ENCODE measurements at regions not wholly inside any gene's neighbourhood (a gene's known extent, or its start where the extent isn't known, plus 50 kb on each side); places are given as distances from the start of the nearest gene placed in this dataset.

DNA sequence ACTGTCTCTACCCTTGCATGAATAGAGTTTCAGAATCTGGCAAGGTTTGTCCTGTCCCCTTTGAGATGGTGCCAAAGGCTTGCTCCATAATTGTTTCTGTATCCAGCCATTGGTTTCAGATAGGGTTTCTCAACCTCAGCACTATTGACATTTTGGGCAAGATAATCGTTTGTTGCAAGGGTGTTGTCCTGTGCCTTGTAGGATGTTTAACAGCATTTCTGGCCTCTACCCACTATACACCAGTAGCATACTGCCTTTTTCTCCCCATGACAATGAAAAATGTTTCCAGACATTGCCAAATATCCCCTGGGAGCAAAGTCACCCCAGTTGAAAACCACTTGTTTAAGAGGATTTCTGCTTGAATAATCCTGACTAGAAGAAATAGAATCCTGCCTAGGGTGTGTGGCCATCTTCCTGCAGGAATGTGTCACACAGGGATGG, 126.8 kb downstream of the CDC42EP3 start:
- no peak for DNase-seq (ENCODE audit: low spot score)

DNA sequence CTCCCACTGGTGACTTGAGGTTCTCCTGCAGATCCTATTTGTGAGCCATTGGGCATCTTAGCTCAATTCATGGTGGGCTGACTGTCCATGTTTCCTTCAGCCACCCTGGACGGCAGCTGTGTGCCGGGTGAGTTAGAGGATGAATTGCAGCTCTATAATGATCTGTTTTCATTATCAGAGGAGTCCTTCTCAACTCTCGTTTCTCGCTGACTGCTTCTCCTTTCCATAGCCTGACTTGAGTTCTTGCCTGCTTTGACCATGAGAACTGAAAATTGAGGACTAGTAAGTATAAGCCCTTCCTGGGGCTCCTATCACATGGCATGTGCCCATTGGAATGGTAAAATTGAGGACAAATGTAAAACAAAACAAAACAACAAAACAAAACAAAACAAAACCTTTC, 121.8 kb downstream of the CDC42EP3 start:
- no peak for DNase-seq (ENCODE audit: low spot score)

DNA sequence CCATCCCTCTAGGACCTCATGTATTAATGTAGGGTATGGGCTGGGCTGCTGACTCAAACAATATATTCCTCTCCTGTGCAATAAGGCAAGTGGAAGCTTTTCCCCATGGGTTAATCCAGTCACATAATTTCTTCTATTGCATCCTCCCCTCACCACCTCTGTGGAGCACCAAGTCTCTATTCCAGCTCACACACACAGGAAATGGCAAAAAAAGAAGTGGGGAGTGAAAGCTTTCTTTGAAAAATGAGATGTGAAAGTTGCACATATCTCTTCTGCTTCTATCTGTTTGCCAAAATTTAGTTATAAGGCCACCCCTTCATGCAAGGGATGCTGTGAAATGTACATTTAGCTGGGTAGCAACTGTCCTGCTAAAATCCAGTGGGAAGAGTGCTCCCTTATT, 121.3 kb downstream of the CDC42EP3 start:
- DNase-seq (ENCODE audit: low spot score), result no peak

DNA sequence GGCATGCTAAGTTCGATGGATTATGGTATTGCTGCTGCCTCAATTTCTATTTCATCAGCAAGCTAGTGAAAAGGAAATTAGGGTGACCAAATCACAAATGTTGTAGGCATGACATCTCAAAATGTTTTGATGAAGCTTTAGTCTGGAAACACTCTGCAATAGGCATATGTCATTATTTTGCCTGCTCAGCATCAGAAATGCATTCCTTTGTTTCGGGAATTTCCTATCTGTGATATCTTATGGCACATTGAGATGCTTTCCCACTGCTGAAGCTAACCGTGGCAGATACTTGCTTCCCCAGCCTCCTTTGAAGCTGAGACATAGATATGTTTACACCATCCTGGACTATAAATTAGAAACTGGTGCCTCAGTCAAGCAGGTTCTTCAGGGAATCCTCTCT, 119.7 kb downstream of the CDC42EP3 start:
- no peak for DNase-seq (ENCODE audit: low spot score)

DNA sequence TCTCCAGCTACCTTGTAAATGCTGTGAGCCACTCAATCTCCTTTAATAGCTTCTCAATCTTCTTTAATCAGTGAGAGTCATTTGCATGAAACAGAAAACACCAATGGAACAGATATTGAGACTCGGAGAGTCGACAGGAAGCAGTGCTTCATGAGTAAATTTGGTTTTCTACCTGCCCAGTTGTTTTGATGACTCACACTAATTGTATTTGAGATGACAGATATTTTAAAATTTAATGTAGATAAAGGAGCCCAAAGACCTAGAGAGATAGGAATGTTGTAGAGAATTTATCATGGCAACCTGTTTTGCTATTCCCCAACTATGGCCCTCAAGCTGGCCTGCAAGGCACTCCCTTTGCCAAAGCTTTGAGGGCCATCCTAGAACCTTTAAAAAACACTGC, 119.1 kb downstream of the CDC42EP3 start:
- no peak for DNase-seq (ENCODE audit: low spot score)

DNA sequence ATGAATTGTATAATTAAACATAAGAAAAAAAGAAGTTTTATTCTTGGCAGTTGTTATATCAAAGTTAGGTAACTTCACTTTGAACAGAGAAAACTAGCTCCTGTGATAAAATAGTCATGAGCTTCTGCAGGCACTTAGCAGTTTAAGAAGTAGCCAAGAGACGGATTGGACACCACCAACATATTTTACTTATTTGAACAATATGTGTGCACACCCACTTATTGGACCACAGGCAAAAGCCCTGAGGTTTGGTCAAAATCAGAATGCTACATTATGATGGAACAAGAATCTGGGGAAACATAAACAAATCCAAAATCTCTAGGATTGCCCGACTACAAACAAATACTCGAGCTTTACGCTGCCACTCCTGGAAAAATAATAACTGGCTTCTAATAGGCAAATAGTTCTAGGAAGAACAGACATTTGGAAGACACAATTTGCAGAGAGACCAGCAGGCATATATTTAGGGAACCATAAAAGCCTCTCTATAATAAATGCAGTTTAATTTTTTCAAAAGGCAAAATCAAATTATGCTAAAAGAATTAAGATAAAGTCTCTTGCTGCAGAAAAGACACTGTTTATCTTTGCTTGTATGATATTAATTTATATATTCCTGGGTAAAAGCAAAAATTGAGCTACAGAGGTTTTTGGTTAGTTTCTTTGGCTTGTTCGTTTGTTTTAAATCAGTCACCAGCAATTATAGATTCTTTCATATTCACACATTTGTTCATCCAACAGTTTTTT, 117.9 kb downstream of the CDC42EP3 start:
- no peak for DNase-seq (ENCODE audit: low spot score)

DNA sequence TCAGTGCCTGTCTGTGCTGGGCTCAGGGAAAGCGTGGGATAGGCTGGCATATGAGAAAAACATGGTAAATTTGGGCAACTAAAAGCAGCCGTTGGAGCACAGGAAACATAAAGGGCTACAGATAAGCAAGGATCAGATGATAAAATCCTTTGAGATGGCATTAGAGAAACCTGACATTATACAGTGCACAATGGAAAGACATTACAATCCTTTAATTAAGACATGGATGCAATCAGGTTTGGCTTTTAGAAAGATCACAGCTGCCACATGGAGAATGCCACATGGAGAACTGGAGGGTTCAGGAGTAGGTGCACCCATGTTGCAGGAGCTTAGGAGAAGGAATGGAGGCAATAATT, 117.3 kb downstream of the CDC42EP3 start:
- no peak for DNase-seq (ENCODE audit: low spot score)

DNA sequence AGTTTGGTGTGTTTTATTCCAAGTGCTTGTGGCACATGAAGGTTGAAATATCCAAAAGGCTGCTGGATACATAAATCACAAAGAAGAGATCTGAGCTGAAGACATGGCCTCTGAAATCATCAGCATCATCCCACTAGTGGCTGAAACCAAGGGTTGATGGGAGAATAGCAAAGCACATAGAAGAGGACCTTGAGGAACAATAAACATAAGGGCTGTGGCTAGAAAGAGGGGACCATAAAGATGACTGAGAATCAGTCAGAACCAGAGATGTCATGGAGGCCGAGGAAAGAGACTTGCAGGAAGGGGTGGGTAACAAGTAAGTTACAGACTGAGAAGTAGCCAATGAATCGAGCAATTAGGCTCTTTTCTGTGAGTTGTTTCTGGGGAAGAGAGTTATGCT, 116.8 kb downstream of the CDC42EP3 start:
- no peak for DNase-seq (ENCODE audit: low spot score)

DNA sequence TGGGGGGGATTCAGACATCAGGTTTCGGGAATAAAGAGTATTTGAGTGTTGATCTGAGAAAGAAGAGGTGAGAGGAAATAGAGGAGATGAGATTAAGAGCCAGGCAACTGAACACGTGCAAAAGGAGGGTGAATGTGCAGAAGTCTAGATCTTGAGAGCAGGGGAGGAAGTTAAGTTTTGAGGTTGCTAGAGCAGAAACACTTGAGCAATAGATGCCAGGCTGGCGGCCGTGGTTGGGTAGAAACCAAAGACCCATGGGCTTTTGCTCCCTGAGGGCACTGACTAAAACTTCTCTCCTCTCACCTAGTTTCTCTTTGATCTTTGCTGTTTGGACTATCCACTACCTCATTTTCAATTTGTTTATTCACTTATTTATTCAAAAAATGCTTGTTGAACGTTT, 116.0 kb downstream of the CDC42EP3 start:
- no peak for DNase-seq (ENCODE audit: low spot score)

DNA sequence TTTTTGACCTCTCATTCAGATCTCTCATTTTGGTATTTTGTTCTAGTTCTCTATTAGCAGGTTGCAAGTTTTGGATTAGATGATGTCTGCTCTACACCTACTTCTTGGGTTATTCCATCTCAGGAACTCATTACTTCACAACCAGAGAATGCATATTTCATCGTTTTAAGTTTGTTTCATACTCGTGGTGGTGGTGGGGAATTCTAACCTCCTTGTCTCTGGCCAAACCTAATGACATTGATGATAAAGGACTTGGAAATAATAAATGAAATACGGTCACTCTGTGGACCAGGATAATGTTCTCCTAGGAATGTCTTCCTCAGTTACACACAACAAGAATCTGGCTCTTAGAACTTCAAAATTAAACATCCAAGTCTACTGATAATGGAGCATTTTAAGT, 115.2 kb downstream of the CDC42EP3 start:
- no peak for DNase-seq (ENCODE audit: low spot score)

DNA sequence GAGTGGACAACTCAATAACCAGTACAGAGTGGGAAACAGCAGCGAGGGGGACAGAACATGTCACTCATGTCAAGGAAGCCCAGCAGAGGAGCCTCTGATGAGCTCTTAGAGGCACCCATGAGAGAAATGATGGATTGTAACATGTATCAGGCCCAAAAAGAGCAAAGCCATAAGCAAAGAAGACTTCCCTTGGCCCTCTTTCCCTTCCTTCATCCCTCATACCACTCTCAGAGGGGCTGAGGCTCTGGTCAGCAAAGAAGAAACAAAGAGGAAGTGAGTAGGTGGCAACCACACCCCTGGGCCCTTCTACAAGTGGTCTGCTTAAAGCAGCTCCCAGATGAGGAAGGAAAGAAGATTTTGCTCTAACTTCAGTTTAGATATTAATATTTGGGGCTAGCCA, 112.8 kb downstream of the CDC42EP3 start:
- DNase-seq (ENCODE audit: low spot score), result no peak

DNA sequence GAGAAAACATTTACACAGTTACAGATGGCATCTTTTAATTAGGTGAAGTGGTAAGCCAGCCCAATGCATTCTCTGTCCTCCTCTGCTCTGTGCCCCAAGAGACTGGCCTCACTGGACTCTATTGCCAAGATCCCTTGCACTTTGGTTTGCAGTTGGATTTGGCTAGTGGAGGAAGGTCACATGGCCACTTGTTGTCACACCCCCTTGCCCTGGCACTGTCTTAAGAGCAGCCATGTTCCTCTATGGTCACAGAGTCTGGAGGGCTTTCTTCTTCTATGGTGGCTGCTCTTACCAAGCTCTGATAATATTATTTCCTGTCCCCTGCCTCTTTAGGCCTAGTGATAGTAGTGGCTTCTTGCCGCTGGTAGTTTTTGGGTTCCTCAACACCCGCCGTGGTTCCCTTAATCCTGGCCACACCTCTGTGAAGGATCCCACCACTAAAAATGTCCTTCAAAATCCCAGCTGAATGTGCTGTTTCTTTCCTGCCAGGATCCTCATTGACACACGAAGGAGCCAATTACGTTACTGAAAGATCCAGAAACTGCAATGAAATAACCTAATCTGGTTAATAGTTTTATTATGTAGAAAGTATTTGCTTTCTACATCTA, 111.1 kb downstream of the CDC42EP3 start:
- DNase-seq (ENCODE audit: low spot score), result no peak

DNA sequence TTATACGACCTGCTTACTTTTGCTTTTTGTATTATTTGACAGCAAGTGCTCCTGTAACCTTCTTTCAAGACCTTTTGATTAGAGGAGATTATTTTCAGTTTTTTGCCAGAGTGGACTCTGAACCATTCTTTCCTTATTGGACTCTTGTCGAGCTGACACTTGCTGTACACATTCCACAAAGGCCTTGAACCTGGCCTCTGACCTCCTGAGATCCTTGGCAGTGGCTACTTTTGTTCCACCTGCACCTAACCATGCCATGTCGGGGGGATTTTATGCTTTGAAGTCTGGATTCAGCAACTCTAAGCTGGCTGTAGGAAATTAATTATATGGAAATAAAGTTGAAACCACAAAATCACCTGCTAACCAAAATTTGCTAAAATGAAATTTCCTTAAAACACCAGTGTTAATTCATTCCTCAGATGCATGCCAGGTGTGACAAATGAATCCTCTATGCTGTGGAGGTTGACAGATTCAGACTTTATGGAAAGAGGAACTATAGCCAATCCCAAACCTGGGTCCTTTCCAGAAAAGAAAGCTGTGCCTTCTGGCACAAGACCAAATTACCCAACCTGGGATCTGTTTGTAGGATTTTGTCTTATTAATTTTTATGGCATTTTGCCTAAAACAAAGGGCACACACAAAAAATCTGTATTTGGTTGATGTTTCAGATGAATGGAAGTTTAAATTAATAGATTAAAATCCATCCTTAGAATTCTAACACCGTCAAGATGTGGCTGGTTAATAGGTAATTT, 110.4 kb downstream of the CDC42EP3 start:
- DNase-seq (ENCODE audit: low spot score), result no peak

DNA sequence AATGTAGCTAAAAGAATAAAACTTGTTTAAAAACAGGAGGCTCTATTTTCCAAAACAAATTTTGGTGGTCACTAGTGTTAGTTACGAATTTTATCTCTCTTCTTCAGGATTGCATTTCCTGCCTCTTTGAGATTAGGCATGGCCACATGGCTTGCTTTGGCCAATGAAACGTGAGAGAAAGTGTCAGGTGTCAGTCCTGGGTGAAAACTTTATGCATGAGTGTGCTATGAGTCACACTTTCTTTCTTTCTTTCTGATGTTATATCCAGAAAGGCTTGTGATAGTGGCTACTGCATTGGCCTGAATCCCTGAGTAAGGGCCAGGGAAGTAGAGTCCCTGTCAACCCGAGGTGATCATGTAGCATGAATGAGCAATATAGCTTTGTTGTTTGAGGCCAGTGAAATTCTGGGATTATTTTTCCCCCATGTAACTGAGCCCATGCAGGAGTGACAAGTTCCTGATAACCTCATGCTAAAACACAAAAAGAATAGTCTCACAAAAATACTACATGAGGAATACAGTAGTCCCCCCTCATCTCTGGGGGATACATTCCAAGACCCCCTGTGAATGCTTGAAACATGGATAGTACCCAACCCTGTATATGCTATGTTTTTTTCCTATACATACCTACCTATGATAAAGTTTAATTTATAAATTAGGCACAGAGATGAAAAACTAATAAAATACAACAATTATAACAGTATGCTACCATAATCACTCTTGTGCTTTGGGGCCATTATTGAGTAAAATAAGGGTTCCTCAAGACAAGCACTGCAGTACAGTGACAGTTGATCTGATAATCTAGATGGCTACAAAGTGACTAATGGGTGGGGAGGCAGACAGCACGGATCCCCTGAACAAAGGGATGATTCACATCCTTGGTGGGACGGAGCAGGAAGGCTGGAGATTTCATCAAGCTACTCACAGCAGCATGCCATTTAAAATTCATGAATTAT, 109.5 kb downstream of the CDC42EP3 start:
- DNase-seq (ENCODE audit: low spot score), result no peak

DNA sequence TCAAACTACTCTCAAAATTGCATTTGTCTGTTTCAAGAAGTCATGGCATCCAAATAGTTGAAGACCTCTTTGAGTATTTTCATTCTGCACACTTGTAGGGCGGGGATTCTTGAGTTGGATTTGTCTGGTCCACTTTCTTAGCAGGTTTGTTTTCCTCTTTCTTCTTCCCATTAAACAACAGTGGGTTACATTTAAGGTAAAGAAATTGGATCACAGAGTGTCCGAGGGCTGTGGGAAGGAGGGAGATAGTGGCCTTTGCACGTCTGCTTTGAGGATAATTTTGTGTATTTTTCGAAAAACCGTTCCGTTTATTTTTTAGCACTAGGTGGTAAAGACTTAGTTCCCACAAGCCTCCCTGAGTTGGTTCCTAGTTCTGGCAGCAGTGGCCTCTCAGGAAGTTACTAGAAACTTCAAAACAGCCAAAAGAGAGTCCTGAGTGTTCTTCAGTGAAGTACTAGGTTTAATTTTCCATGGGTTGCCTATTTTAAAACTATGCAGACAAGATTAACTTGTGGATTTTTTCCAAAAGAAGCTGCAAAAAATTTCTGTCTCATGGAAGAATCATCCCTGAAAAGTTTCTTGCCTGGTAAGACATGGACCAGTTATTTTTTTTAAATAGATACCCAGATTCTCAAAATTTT, 107.9 kb downstream of the CDC42EP3 start:
- no peak for DNase-seq (ENCODE audit: low spot score)

DNA sequence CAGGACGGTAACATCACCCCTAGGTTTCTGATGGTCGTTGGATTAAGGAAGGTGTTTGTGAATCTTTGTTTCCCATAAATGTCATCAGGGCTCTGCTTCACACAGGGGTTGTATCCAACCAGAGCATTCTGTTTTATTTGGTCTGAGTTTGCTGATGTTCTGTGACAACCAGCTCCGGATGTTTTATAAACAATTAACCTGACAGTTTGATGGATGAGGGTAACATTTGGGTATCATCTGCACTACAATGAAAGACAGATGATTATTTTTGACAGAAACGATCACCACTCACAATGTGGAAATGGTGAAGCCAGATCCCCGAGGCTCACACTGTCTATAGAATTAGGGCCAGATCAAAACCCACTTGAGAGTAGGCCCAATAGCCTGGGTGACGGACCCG, 107.1 kb downstream of the CDC42EP3 start:
- no peak for DNase-seq (ENCODE audit: low spot score)

DNA sequence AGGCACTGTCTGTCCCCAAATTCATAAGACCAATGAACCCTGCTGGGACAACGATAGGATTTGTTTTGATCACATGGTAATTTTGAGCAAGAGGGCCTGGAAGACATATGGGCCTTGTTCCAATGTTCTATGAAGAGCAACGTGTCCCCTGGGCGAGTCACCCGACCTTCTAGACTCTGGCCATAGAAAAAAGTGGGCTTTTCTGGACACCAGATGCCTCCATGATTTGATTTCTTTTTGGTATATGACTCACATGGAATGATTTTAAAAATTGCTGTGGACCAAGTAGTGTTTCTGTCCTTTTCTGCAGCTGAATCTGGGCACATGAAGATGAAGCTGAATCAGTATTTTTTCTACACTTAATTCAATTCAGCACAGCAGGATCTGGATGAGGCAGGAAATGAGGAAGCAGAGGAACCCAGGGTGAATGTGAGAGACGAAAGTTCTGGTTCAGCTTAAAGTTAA, 104.9 kb downstream of the CDC42EP3 start:
- no peak for DNase-seq (ENCODE audit: low spot score)

DNA sequence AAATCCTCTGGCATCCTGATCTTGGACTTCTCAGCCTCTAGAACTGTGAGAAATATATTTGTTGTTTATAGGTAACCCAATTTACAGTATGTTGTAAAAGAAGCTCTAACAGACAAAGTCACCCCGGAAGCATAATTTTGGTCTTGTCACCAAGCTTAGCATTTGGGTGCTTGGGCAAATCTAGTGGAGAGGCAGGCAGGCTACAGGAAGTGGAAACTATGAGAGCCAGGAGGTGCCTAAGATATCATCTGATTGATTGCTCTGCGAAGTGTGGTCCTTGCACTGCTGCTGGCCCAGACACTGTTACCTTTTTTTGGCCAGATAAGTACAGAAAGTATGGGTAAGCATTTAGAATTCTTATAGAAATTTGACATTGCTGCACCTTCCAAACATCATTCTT, 102.9 kb downstream of the CDC42EP3 start:
- DNase-seq (ENCODE audit: low spot score), result no peak

DNA sequence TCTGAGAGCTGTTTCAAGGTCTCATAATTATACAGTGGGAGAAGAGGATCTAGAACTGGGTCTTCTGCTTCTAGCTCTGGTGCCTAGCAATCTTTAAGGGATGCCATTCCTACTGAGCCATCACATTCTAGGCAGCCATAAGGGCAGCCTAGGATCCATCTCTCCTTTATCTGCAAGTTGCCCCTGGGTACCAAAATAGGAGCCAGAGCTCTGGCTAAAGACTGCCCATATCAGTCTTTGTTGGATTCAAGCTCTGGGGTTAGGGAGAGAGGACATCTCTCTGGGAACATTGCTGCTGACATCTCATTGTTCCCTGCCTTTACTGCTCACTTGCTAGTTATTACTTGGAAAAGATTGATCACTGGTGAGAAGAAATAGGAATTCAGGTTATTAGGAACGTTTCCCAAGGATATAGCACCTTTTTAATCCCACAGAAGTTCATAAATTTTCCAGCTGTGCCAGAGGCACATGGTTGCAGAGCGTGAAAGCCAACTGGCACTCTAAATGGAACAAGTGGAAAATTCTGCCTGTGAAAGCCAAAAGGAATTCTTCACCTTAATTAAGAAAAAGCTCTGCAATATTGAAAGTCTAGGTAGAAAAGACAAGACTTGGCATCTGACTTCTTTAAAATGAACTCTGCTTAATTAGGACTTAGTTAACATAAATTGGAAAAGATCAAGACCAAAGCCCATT, 102.2 kb downstream of the CDC42EP3 start:
- no peak for DNase-seq (ENCODE audit: low spot score)

DNA sequence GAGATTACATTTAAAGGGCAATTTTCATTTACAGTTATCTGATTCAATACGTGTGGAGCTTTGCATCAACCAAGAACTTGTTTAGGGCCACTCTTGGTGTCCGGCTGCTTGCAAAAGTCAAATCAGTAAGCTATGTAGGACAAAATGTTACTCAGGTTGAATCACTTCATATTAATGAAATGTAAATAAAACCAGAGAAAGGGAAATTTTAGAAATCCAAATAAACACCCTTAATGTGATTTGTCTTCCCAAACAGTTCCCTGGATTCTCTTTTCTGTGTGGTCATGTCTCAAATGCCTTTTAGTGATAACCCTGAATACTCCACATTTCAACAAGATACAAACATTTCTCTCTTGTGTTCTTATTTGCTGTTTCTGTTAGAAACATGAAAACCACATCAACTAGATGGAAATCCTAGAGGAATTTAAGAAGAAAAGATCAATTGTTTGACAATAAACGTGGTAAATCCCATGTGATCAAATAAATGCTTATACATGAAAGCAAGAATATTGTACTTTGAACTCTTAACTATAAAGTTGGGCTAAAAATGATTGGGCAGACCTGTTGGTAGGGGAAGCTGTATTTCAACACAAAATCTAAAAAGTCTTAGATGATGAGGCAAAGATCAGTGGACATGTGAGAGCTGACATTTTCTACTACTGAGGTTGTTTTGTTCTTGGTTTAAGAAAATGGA, 101.3 kb downstream of the CDC42EP3 start:
- DNase-seq (ENCODE audit: low spot score), result no peak

Data from mucosa of gallbladder (tissue), 1 donor.